ENCODE measurements at regions not wholly inside any gene's neighbourhood (a gene's known extent, or its start where the extent isn't known, plus 50 kb on each side); places are given as distances from the start of the nearest gene placed in this dataset.
A peak's percentile ranks its signal among the peaks of the same experiment; 100 is the strongest.

DNA sequence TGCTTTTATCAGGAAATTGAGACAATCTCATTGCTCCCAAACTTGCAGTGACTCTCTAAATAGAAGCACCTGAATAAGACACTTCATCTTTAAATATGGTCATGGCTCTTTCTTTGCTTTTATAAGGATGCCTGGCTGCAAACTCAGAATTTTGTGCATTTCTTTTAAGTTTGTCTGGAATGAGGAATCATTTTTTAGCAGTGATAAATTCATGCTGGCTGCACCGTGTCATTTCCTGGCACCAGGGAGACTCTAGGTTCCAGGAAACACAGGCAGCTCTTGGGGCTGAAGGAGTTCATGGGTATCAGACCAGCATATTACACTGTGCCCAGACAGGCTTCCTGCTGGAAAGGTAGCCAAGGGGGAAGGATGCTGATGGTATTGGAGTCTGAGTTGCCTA, 109.9 kb downstream of the NUDT12 start:
- no peak for TF ChIP-seq CTCF (conservative IDR thresholded peaks at IDR 0.05; ENCODE audit: low read length)
- peak; percentile 76 for DNase-seq (ENCODE audit: low read depth)
- H3K4me3 ChIP-seq (ENCODE audit: low read length), result no peak overlapping the region

GRCh38 chr5:103452089-103452488, 110.5 kb downstream of the NUDT12 start:
- no peak overlapping the region for H3K4me3 ChIP-seq (ENCODE audit: low read length)
- TF ChIP-seq CTCF (conservative IDR thresholded peaks at IDR 0.05; ENCODE audit: low read length), result no peak
- no peak for DNase-seq (ENCODE audit: low read depth)

DNA sequence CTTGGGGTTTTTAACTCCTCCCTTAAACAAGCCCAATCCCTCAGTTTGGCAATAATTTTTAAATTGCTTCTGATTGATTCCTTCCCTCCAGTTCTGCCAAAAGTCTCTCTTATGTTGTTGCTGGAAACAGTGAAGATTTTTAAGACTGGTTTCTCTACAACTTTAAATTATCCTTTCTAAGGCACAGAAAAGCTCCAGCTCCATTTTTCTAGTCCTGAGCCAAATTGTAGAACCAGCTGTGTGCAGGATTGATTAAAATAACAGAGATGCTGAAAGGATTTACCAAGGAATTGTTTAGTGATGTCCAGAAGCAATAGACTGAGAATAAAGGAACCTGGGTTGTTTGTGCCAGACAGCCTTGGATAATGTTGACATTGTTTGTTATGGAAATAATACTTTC, 111.3 kb downstream of the NUDT12 start:
- TF ChIP-seq CTCF (conservative IDR thresholded peaks at IDR 0.05; ENCODE audit: low read length), result no peak
- no peak overlapping the region for H3K4me3 ChIP-seq (ENCODE audit: low read length)
- DNase-seq (ENCODE audit: low read depth), result no peak

DNA sequence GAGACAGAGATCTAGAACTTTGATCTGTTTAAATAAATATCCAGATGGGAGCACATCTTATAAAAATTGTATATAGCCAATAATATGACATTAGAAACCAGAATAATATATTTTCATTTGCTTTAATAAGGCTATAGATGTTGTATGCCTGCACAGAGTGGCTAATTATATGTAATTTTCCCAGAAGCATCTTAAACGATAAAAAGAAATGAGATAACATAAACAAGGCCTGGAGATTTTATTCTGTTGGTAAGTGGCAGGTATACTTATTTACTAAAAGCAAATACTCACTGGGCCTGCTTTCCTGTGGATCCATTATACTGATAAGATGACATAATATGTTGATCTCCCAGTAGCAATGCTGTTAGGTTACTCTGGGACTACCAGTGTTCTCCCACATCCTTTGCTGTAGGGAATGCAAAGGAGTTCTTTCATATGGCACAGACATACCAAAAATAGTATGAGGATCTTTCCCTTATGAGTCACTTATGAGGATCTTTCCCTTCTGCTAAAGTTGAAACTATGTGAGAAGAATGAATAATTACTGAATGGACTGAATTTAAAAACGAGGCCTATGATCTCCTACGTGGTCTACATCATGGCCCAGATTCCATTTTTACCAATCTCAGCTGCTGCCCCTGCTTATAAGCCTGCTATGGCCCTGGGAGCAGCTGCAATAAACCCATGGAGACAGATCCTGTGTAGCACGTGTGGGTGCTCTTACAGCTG, 112.1 kb downstream of the NUDT12 start:
- H3K4me3 ChIP-seq (ENCODE audit: low read length), result no peak overlapping the region
- DNase-seq (ENCODE audit: low read depth), result peak; percentile 94
- no peak for TF ChIP-seq CTCF (conservative IDR thresholded peaks at IDR 0.05; ENCODE audit: low read length)

DNA sequence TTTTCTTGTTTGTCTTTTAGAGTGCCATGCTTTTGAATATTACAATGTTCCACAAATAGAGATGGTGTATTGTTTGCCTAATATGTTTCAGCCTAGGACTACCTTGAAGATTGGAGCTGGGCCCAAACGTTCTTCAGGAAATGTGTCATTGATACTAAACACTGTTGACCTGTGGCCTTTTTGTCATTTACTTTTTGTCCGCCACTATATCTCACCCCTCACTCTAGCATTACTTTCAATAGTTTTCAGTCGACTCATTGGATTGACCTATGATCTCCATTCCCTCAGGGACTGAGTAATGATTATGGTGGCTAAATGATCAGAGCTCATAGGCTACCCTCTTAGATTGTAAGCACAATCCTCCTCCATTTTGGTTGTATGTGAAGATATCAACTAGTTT, 115.8 kb downstream of the NUDT12 start:
- no peak for TF ChIP-seq CTCF (conservative IDR thresholded peaks at IDR 0.05; ENCODE audit: low read length)
- DNase-seq (ENCODE audit: low read depth), result no peak
- H3K4me3 ChIP-seq (ENCODE audit: low read length), result no peak overlapping the region

- no peak for DNase-seq (ENCODE audit: low read depth)
- H3K4me3 ChIP-seq (ENCODE audit: low read length), result no peak overlapping the region
- no peak for TF ChIP-seq CTCF (conservative IDR thresholded peaks at IDR 0.05; ENCODE audit: low read length)
These were observed 117.1 kb downstream of the NUDT12 start for GRCh38 chr5:103445426-103446035.
